Keratinocyte (primary cell): ENCODE measurements at regions not wholly inside any gene's neighbourhood (a gene's known extent, or its start where the extent isn't known, plus 50 kb on each side); places are given as distances from the start of the nearest gene placed in this dataset.

Experiments used
- DNase-seq: peaks from one replicate; pipeline ENCODE4 v3.0.0-alpha.2; 2011; ENCODE audit warnings: low read depth, missing footprints, low spot score
- FAIRE-seq: peaks from 2 replicates; lab custom pipeline; 2011; peaks lifted over from hg19 to GRCh38; lab: Jason Lieb, UNC
- H2AFZ ChIP-seq: 2 replicates; pipeline ENCODE4 v1.6.0; 2012; ENCODE audit warnings: low read length, control low read depth, inconsistent platforms; ENCODE audit not compliant: control insufficient read depth
- H3K27ac ChIP-seq: 2 replicates; pipeline ENCODE4 v1.5.1; 2011; ENCODE audit warnings: low read length; ENCODE audit not compliant: control insufficient read depth, insufficient read depth
- H3K27me3 ChIP-seq: 3 replicates; pipeline ENCODE4 v1.6.0; 2011; ENCODE audit warnings: low read length; ENCODE audit not compliant: control insufficient read depth, insufficient read depth; ENCODE audit errors: extremely low read depth
- H3K36me3 ChIP-seq, 2 experiments: 2 replicates in 1 of 2; 3 replicates in 1 of 2; pipeline ENCODE4 v1.5.1; 2011; ENCODE audit warnings: low read length in 2 of 2, mild to moderate bottlenecking in 1 of 2; ENCODE audit not compliant: control insufficient read depth in 2 of 2, insufficient read depth in 2 of 2; ENCODE audit errors: extremely low read depth in 1 of 2
- H3K4me1 ChIP-seq: 3 replicates; pipeline ENCODE4 v1.5.1; 2011; ENCODE audit warnings: low read length; ENCODE audit not compliant: control insufficient read depth, insufficient read depth; ENCODE audit errors: extremely low read depth
- H3K4me2 ChIP-seq: 3 replicates; pipeline ENCODE4 v1.6.0; 2011; ENCODE audit warnings: low read depth, low read length; ENCODE audit not compliant: control insufficient read depth, insufficient read depth; ENCODE audit errors: extremely low read depth
- H3K4me3 ChIP-seq, 3 experiments: fragments of 200-600 bp in 1 of 3; sonication (generic) in 1 of 3; 2 replicates in 2 of 3; 3 replicates in 1 of 3; pipeline ENCODE4 v1.5.1; 2011 to 2016; ENCODE audit warnings: low read length in 3 of 3, mild to moderate bottlenecking in 3 of 3, control low read depth in 2 of 3, inconsistent platforms in 1 of 3, low read depth in 1 of 3, mixed read lengths in 1 of 3, mixed run types in 1 of 3, moderate library complexity in 1 of 3; ENCODE audit not compliant: control insufficient read depth in 2 of 3, insufficient read depth in 2 of 3; ENCODE audit errors: extremely low read depth in 1 of 3
- H3K79me2 ChIP-seq: 2 replicates; pipeline ENCODE4 v1.6.0; 2012; ENCODE audit warnings: low read length; ENCODE audit not compliant: control insufficient read depth, insufficient read depth
- H3K9ac ChIP-seq: 3 replicates; pipeline ENCODE4 v1.6.0; 2011; ENCODE audit warnings: low read length; ENCODE audit not compliant: control insufficient read depth, insufficient read depth; ENCODE audit errors: extremely low read depth
- H3K9me1 ChIP-seq: 3 replicates; pipeline ENCODE4 v1.6.0; 2011; ENCODE audit warnings: low read length; ENCODE audit not compliant: control insufficient read depth, insufficient read depth; ENCODE audit errors: extremely low read depth
- H3K9me3 ChIP-seq: 2 replicates; pipeline ENCODE4 v1.5.1; 2012; ENCODE audit warnings: low read depth, low read length; ENCODE audit not compliant: control insufficient read depth
- H4K20me1 ChIP-seq: 3 replicates; pipeline ENCODE4 v1.6.0; 2011; ENCODE audit warnings: low read length; ENCODE audit not compliant: control insufficient read depth, insufficient read depth; ENCODE audit errors: extremely low read depth
- EZH2 ChIP-seq: IDR thresholded peaks from one replicate; pipeline ENCODE4 v1.6.1; 2012; ENCODE audit warnings: inconsistent platforms, mild to moderate bottlenecking, low read length, moderate library complexity
- dilution Hi-C: fragments of 300-500 bp; cut with MboI; formaldehyde crosslinking; loops from one replicate; pipeline ENCODE4 v1.7.0; 2020; ENCODE audit warnings: low sequenced_read_pairs; ENCODE audit not compliant: extremely low pct_ligation_motif_present
- TF ChIP-seq, protein P1 (sequence below), 3 experiments: IDR thresholded peaks in 1 of 3; conservative IDR thresholded peaks in 1 of 3; optimal IDR thresholded peaks in 1 of 3; 2 replicates in 2 of 3; 3 replicates in 1 of 3; pipeline versions ENCODE3 to v1.5.1; 2011; ENCODE audit warnings: low read length in 3 of 3, mild to moderate bottlenecking in 3 of 3, moderate library complexity in 2 of 3, control low read depth in 1 of 3, inconsistent platforms in 1 of 3; ENCODE audit not compliant: insufficient read depth in 2 of 3; ENCODE audit errors: extremely low read depth in 1 of 3

DNA sequence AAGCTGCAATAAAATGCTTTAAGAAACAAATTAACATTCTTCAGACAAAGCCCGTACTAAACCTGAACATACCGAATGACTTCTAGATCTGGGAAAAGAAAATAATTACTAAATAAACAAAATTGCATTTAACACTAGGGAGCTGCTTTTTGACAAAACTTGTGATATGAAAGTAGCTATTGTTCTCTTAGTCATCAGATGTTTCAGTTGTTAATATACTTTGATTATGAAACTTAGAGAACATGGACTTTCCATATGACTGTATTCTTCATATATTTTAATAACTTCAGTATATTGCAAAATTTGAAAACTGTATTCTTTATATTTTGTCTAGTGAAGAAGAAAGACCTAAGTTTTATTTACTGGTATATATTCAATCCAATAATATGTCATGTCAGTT is 1262.1 kb downstream of the NCAM2 start:
- H3K4me3 ChIP-seq = no peak overlapping the region
- H2AFZ ChIP-seq = no peak overlapping the region
- H4K20me1 ChIP-seq = no peaks in the 10 kb centered on the region
- H3K9me3 ChIP-seq = no peaks in the 10 kb centered on the region
- no peaks in the 10 kb centered on the region for H3K27me3 ChIP-seq
- no peaks in the 10 kb centered on the region for H3K9me1 ChIP-seq
- no peaks in the 10 kb centered on the region for H3K4me1 ChIP-seq
- DNase-seq = no peak
- dilution Hi-C loops = no loop called here
- no peaks in the 10 kb centered on the region for H3K79me2 ChIP-seq
- no peaks in the 10 kb centered on the region for H3K36me3 ChIP-seq
- no peak overlapping the region for H3K27ac ChIP-seq
- TF ChIP-seq, protein P1, sequence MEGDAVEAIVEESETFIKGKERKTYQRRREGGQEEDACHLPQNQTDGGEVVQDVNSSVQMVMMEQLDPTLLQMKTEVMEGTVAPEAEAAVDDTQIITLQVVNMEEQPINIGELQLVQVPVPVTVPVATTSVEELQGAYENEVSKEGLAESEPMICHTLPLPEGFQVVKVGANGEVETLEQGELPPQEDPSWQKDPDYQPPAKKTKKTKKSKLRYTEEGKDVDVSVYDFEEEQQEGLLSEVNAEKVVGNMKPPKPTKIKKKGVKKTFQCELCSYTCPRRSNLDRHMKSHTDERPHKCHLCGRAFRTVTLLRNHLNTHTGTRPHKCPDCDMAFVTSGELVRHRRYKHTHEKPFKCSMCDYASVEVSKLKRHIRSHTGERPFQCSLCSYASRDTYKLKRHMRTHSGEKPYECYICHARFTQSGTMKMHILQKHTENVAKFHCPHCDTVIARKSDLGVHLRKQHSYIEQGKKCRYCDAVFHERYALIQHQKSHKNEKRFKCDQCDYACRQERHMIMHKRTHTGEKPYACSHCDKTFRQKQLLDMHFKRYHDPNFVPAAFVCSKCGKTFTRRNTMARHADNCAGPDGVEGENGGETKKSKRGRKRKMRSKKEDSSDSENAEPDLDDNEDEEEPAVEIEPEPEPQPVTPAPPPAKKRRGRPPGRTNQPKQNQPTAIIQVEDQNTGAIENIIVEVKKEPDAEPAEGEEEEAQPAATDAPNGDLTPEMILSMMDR (optimal IDR thresholded peaks at IDR 0.05 in 1 of 3, IDR thresholded peaks at IDR 0.05 in 1 of 3, conservative IDR thresholded peaks at IDR 0.05 in 1 of 3; ENCODE audit: extremely low read depth in 1 of 3, insufficient read depth in 2 of 3, low read length in 3 of 3) = no peak
- no peak for TF ChIP-seq EZH2
- no peak overlapping the region for H3K4me2 ChIP-seq
- no peak overlapping the region for H3K9ac ChIP-seq
- FAIRE-seq = no peak

DNA sequence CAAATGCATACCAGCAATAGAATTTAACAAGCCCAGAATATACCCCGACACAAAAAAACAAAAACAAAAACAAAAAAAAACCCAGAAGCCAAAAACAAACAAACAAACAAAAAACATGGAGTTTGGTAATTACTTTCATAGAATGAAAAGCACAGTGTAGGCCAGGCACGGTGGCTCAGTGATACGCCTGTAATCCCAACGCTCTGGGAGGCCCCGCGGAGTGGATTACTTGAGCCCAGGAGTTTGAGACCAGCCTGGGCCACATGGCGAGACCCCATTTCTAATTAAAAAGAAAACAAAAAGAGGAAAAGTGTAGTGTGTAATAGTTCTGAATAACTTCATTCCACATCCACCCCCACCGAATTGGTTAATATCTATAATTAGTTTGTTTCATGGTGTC is 1265.7 kb downstream of the NCAM2 start:
- no peak overlapping the region for H3K9ac ChIP-seq
- TF ChIP-seq EZH2 = no peak
- TF ChIP-seq, protein P1 (optimal IDR thresholded peaks at IDR 0.05 in 1 of 3, IDR thresholded peaks at IDR 0.05 in 1 of 3, conservative IDR thresholded peaks at IDR 0.05 in 1 of 3; ENCODE audit: extremely low read depth in 1 of 3, insufficient read depth in 2 of 3, low read length in 3 of 3) = no peak
- H3K4me3 ChIP-seq = no peak overlapping the region
- H3K9me3 ChIP-seq = no peaks in the 10 kb centered on the region
- no peaks in the 10 kb centered on the region for H3K79me2 ChIP-seq
- H3K4me1 ChIP-seq = no peaks in the 10 kb centered on the region
- no peaks in the 10 kb centered on the region for H4K20me1 ChIP-seq
- no peaks in the 10 kb centered on the region for H3K9me1 ChIP-seq
- H3K4me2 ChIP-seq = no peak overlapping the region
- no peaks in the 10 kb centered on the region for H3K27me3 ChIP-seq
- FAIRE-seq (no peak), DNase-seq (no peak)
- H2AFZ ChIP-seq = no peak overlapping the region
- no peaks in the 10 kb centered on the region for H3K36me3 ChIP-seq
- no peak overlapping the region for H3K27ac ChIP-seq
- dilution Hi-C loops = no loop called here
